HepG2 (cell line): ENCODE measurements at regions not wholly inside any gene's neighbourhood (a gene's known extent, or its start where the extent isn't known, plus 50 kb on each side); places are given as distances from the start of the nearest gene placed in this dataset.

ENCODE experiments used
- ATAC-seq: fragments of 200-7000 bp; cut with Tn5 transposase; 3 replicates; pipeline ENCODE4 v1.9.1; 2020; ENCODE audit warnings: mild to moderate bottlenecking, moderate library complexity
- BruUV-seq: library from RNA; stranded (reverse); fragments of 400-500 nt; replicated peaks from 2 replicates; lab custom pipeline; 2021; lab: Mats Ljungman, UMichigan
- CTCF ChIA-PET: fragments of 300-600 bp; formaldehyde crosslinking; extraction: SDS; loops from one replicate; lab custom pipeline; 2021; ENCODE audit warnings: low total read pairs, inconsistent platforms, low intra/inter-chr PET ratio; lab: Yijun Ruan, JAX
- POLR2A ChIA-PET: fragments of 350-600 bp; sonication (Branson Sonifier 250); formaldehyde crosslinking; loops from one replicate; lab custom pipeline; 2020; ENCODE audit warnings: antibody characterized with exemption, inconsistent platforms; lab: Yijun Ruan, JAX
- DNase-seq: peaks from one replicate; pipeline ENCODE4 v3.0.0-alpha.2; 2015; ENCODE audit warnings: low spot score
- FAIRE-seq: peaks from 3 replicates; lab custom pipeline; 2011; peaks lifted over from hg19 to GRCh38; lab: Jason Lieb, UNC
- H2AFZ ChIP-seq: one replicate; pipeline ENCODE4 v1.6.1; 2011; ENCODE audit warnings: low read length, inconsistent platforms
- H3K27ac ChIP-seq: fragments of 300-600 bp; 3 replicates; pipeline ENCODE4 v1.8.0; 2011; ENCODE audit warnings: mixed run types, mild to moderate bottlenecking, mixed read lengths, low read length, inconsistent platforms; ENCODE audit not compliant: insufficient read depth; ENCODE audit errors: extremely low read length
- H3K27me3 ChIP-seq, 2 experiments: fragments of 200-600 bp in 1 of 2; 2 replicates in 1 of 2; 3 replicates in 1 of 2; pipeline versions ENCODE4 v1.6.0 to v1.8.0; 2011; ENCODE audit warnings: low read length in 2 of 2, mild to moderate bottlenecking in 2 of 2, moderate library complexity in 2 of 2, inconsistent platforms in 1 of 2; ENCODE audit not compliant: insufficient read depth in 2 of 2, control insufficient read depth in 1 of 2
- H3K36me3 ChIP-seq, 2 experiments: fragments of 200-600 bp in 1 of 2; replicated peaks in 1 of 2; 2 replicates in 1 of 2; 3 replicates in 1 of 2; pipeline versions ENCODE4 v1.5.1 to v1.8.0; 2011; ENCODE audit warnings: low read length in 2 of 2, inconsistent platforms in 1 of 2; ENCODE audit not compliant: insufficient read depth in 2 of 2, control insufficient read depth in 1 of 2
- H3K4me1 ChIP-seq: 2 replicates; pipeline ENCODE4 v1.5.1; 2012; ENCODE audit warnings: low read length, inconsistent platforms; ENCODE audit not compliant: insufficient read depth
- H3K4me2 ChIP-seq: 2 replicates; pipeline ENCODE4 v1.6.0; 2011; ENCODE audit warnings: low read depth, low read length, inconsistent platforms
- H3K4me3 ChIP-seq, 3 experiments: fragments of 200-600 bp in 1 of 3; sonication (generic), shearing (Covaris generic) in 1 of 3; replicated peaks in 1 of 3; 2 replicates each; pipeline ENCODE4 v1.5.1; 2011 to 2016; ENCODE audit warnings: low read length in 3 of 3, inconsistent platforms in 2 of 3, low read depth in 2 of 3, mild to moderate bottlenecking in 2 of 3, control low read depth in 1 of 3, mixed read lengths in 1 of 3; ENCODE audit not compliant: insufficient read depth in 1 of 3
- H3K79me2 ChIP-seq: one replicate; pipeline ENCODE4 v1.6.1; 2011; ENCODE audit warnings: low read length, inconsistent platforms; ENCODE audit not compliant: insufficient read depth
- H3K9ac ChIP-seq: 2 replicates; pipeline ENCODE4 v1.6.0; 2011; ENCODE audit warnings: mild to moderate bottlenecking, low read depth, low read length, inconsistent platforms; ENCODE audit not compliant: insufficient read depth
- H3K9me3 ChIP-seq: 2 replicates; pipeline ENCODE4 v1.5.1; 2012; ENCODE audit warnings: mild to moderate bottlenecking, low read length
- H4K20me1 ChIP-seq: 2 replicates; pipeline ENCODE4 v1.6.0; 2011; ENCODE audit warnings: inconsistent platforms, mild to moderate bottlenecking, low read length, moderate library complexity; ENCODE audit not compliant: insufficient read depth
- ADNP ChIP-seq: sonication (generic); formaldehyde crosslinking; IDR thresholded peaks from 2 replicates; pipeline ENCODE4 v1.4.0; 2020; ENCODE audit warnings: missing genetic modification reagents
- DMAP1 ChIP-seq: IDR thresholded peaks from 2 replicates; pipeline ENCODE4 v1.6.1; 2016
- HDAC6 ChIP-seq: fragments of 200-600 bp; sonication (generic); IDR thresholded peaks from 2 replicates; pipeline ENCODE4 v1.7.0; 2017; ENCODE audit warnings: mild to moderate bottlenecking, antibody characterized with exemption, low read length, low read depth
- HOMEZ ChIP-seq: IDR thresholded peaks from 2 replicates; pipeline ENCODE4 v1.6.1; 2016; ENCODE audit warnings: low read depth
- NFKB2 ChIP-seq: sonication (generic); formaldehyde crosslinking; IDR thresholded peaks from 2 replicates; pipeline ENCODE4 v1.4.0; 2020; ENCODE audit warnings: missing genetic modification reagents, borderline replicate concordance
- NFYC ChIP-seq: IDR thresholded peaks from 2 replicates; pipeline ENCODE4 v1.6.1; 2016; ENCODE audit warnings: missing genetic modification reagents, missing compliant biosample characterization
- NR2C2 ChIP-seq: sonication (generic); formaldehyde crosslinking; IDR thresholded peaks from 2 replicates; pipeline ENCODE4 v1.4.0; 2020; ENCODE audit warnings: missing genetic modification reagents, mild to moderate bottlenecking, moderate library complexity, borderline replicate concordance
- REST ChIP-seq, 2 experiments: IDR thresholded peaks; 2 replicates each; pipeline ENCODE4 v1.6.1; 2011 to 2012; ENCODE audit warnings: low read length in 2 of 2, borderline replicate concordance in 1 of 2, low read depth in 1 of 2, mild to moderate bottlenecking in 1 of 2, moderate library complexity in 1 of 2
- THYN1 ChIP-seq: sonication (generic); formaldehyde crosslinking; IDR thresholded peaks from 2 replicates; pipeline ENCODE4 v1.8.1; 2023; ENCODE audit warnings: low read depth, mild to moderate bottlenecking, moderate library complexity, missing genetic modification reagents, borderline replicate concordance
- TOE1 ChIP-seq: sonication (generic); formaldehyde crosslinking; IDR thresholded peaks from 2 replicates; pipeline ENCODE4 v1.4.0; 2020; ENCODE audit warnings: mild to moderate bottlenecking, missing genetic modification reagents
- ZBTB7A ChIP-seq: sonication (generic); formaldehyde crosslinking; IDR thresholded peaks from 2 replicates; pipeline ENCODE4 v1.8.0; 2022; ENCODE audit warnings: mild to moderate bottlenecking, missing genetic modification reagents
- ZNF441 ChIP-seq: sonication (generic); formaldehyde crosslinking; IDR thresholded peaks from 2 replicates; pipeline ENCODE4 v1.7.0; 2021; ENCODE audit warnings: missing genetic modification reagents, borderline replicate concordance
- ZNF639 ChIP-seq: conservative IDR thresholded peaks from 2 replicates; pipeline ENCODE4 v1.6.1; 2018; ENCODE audit warnings: missing genetic modification reagents
- WGBS: methylation state at CpG from one replicate; pipeline ENCODE4 v1.1.6; 2017; ENCODE audit warnings: low lambda C conversion rate; 5-methylcytosine and 5-hydroxymethylcytosine counted together
- in situ Hi-C: cut with HindIII; loops from 2 replicates; pipeline ENCODE4 v1.10.0; 2017; ENCODE audit warnings: low pct_unique_long_range_greater_than_20kb; ENCODE audit not compliant: extremely low pct_ligation_motif_present
- intact Hi-C: fragments of 100-400 bp; cut with micrococcal nuclease; formaldehyde crosslinking; loops from one replicate; pipeline ENCODE4 v1.10.0; 2022; ENCODE audit not compliant: unreplicated experiment

GRCh38 chr9:23079798-23080197, 633.2 kb downstream of the DMRTA1 start:
- FAIRE-seq (no peak), DNase-seq (no peak), ATAC-seq (no peak)
- BruUV-seq: no TSS peak
- Histone ChIP-seq H3K79me2 (no peaks in the 10 kb centered on the region), H3K27ac (no peak overlapping the region), H3K4me1 (no peaks in the 10 kb centered on the region), H3K27me3 (no peaks in the 10 kb centered on the region), H2AFZ (no peak overlapping the region), H3K9me3 (peaks cover 26% of the 10 kb centered on the region), H4K20me1 (no peaks in the 10 kb centered on the region), H3K36me3 (no peaks in the 10 kb centered on the region), H3K9ac (no peak overlapping the region), H3K4me3 (no peak overlapping the region), H3K4me2 (no peak overlapping the region)
- ChIA-PET CTCF (no interaction called here), POLR2A (no interaction called here)
- intact Hi-C loops: no loop called here
- 7% methylated on average over 2 of the region's 2 CpGs for WGBS
- no peak for TF ChIP-seq HDAC6
- no peak for TF ChIP-seq NR2C2
- no peak for TF ChIP-seq NFKB2 (CRISPR knock-in tag)
- in situ Hi-C loops: no loop called here

GRCh38 chr9:23081377-23081776, 634.8 kb downstream of the DMRTA1 start:
- intact Hi-C loops (no loop called here), in situ Hi-C loops (no loop called here)
- no peak overlapping the region for H3K27ac ChIP-seq
- ChIA-PET CTCF (no interaction called here), POLR2A (no interaction called here)
- H3K36me3 ChIP-seq: no peaks in the 10 kb centered on the region
- H3K79me2 ChIP-seq: no peaks in the 10 kb centered on the region
- no peak overlapping the region for H3K4me2 ChIP-seq
- ATAC-seq (no peak), FAIRE-seq (no peak), DNase-seq (no peak)
- H3K9ac ChIP-seq: no peak overlapping the region
- no TSS peak for BruUV-seq
- no peak overlapping the region for H2AFZ ChIP-seq
- H4K20me1 ChIP-seq: no peaks in the 10 kb centered on the region
- 37% methylated on average over 5 of the region's 5 CpGs for WGBS
- H3K27me3 ChIP-seq: no peaks in the 10 kb centered on the region
- no peak overlapping the region for H3K4me3 ChIP-seq
- H3K9me3 ChIP-seq: peaks cover 29% of the 10 kb centered on the region
- H3K4me1 ChIP-seq: no peaks in the 10 kb centered on the region
- TF ChIP-seq ZNF441 (no peak), ZBTB7A (CRISPR knock-in tag) (no peak), TOE1 (CRISPR knock-in tag) (no peak), NFYC (no peak), ZNF639 (no peak), HOMEZ (CRISPR knock-in tag) (no peak), THYN1 (CRISPR knock-in tag) (no peak), DMAP1 (CRISPR knock-in tag) (no peak), ADNP (no peak), REST (IDR thresholded peaks at IDR 0.05; ENCODE audit: borderline replicate concordance in 1 of 2, low read depth in 1 of 2, low read length in 2 of 2) (no peak)
